Breast epithelium (tissue), 3 donors: ENCODE measurements at regions not wholly inside any gene's neighbourhood (a gene's known extent, or its start where the extent isn't known, plus 50 kb on each side); places are given as distances from the start of the nearest gene placed in this dataset.

Experiments used
- POLR2A ChIP-seq: fragments of 450-650 bp; IDR thresholded peaks from one replicate; pipeline ENCODE4 v1.6.1; 2016; ENCODE audit warnings: antibody characterized with exemption, mild to moderate bottlenecking, moderate library complexity
- POLR2AphosphoS5 ChIP-seq, 3 donors: sonication (generic); formaldehyde crosslinking; IDR thresholded peaks; one replicate each; pipeline ENCODE4 v1.6.1; 2017; ENCODE audit warnings: antibody characterized with exemption in 3 of 3

- no peak for TF ChIP-seq POLR2AphosphoS5 (IDR thresholded peaks at IDR 0.05)
- no peak for TF ChIP-seq POLR2A
Observed at GRCh38 chr9:80097476-80097875, 525.7 kb downstream of the TLE4 start.
